ENCODE measurements at regions not wholly inside any gene's neighbourhood (a gene's known extent, or its start where the extent isn't known, plus 50 kb on each side); places are given as distances from the start of the nearest gene placed in this dataset.

DNA sequence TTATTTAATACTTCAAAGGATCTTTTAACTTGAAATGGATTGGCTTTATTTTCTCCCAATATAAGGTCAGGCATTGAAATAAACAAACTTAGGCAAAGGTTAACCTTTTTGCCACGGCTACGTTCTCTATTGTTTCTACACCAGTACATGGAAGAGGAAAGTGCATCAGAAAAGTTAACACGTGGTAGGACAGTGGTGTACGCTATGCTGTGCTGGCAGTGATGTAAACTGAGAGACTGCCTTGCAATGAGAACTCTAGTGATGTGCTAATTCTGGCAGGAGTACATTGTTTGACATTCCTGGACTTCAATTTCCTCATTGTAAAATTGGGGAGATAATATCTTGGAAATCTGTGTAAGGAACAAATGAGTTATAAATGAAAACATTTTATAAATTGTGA is 208.2 kb downstream of the TMA16 start:
- no peaks in the 10 kb centered on the region for H3K4me1 Mint-ChIP-seq
- TF ChIP-seq, protein P1, sequence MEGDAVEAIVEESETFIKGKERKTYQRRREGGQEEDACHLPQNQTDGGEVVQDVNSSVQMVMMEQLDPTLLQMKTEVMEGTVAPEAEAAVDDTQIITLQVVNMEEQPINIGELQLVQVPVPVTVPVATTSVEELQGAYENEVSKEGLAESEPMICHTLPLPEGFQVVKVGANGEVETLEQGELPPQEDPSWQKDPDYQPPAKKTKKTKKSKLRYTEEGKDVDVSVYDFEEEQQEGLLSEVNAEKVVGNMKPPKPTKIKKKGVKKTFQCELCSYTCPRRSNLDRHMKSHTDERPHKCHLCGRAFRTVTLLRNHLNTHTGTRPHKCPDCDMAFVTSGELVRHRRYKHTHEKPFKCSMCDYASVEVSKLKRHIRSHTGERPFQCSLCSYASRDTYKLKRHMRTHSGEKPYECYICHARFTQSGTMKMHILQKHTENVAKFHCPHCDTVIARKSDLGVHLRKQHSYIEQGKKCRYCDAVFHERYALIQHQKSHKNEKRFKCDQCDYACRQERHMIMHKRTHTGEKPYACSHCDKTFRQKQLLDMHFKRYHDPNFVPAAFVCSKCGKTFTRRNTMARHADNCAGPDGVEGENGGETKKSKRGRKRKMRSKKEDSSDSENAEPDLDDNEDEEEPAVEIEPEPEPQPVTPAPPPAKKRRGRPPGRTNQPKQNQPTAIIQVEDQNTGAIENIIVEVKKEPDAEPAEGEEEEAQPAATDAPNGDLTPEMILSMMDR (conservative IDR thresholded peaks at IDR 0.05), result no peak
- H3K36me3 ChIP-seq (ENCODE audit: control insufficient read depth, insufficient read depth, low read length), result no peaks in the 10 kb centered on the region
- H3K9me3 Mint-ChIP-seq, result no peaks in the 10 kb centered on the region
- H3K9me3 ChIP-seq (ENCODE audit: control insufficient read depth, low read length), result no peaks in the 10 kb centered on the region
- no peak overlapping the region for H3K4me3 ChIP-seq (ENCODE audit: low read length)
- H3K4me1 ChIP-seq (ENCODE audit: control insufficient read depth, insufficient read depth, low read length), result no peaks in the 10 kb centered on the region
- H3K9ac ChIP-seq (ENCODE audit: extremely low read depth, low read length, poor library complexity, severe bottlenecking), result no peak overlapping the region
- H3K4me3 Mint-ChIP-seq, result no peak overlapping the region
- no peak overlapping the region for H3K27ac ChIP-seq (ENCODE audit: low read depth, low read length)
- no peak for DNase-seq
- no peak overlapping the region for H3K27ac Mint-ChIP-seq
- H3K36me3 Mint-ChIP-seq (ENCODE audit: low read depth), result no peaks in the 10 kb centered on the region
- WGBS, 2 experiments (ENCODE audit: insufficient coverage in 1 of 2, insufficient read length in 1 of 2), result 69 to 92% methylated on average over 2 to 4 of the region's 4 CpGs
- H3K27me3 ChIP-seq (ENCODE audit: control insufficient read depth, insufficient read depth, low read length, poor library complexity, severe bottlenecking), result no peaks in the 10 kb centered on the region
- H3K27me3 Mint-ChIP-seq (ENCODE audit: insufficient read depth), result no peaks in the 10 kb centered on the region

DNA sequence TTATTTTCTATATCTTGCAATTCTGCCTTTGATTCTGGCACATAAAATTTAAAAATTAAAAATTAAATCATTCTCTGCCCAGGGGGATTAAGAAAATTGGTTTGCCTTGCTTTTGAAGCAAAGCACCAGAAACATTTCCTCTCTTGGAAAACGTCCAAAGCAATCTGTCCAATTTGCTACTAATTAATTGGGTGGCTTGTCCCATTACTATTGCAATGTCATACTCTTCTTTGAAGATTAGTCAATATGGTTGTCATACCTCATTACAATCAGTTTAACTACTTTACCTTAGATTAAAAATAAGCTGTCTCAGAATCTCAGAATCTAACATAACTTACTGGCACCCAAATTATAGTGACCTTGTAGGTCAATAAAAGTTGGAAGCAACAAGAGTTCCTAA is 208.8 kb downstream of the TMA16 start:
- no peak for DNase-seq
- Mint-ChIP-seq H3K27ac (no peak overlapping the region), H3K27me3 (ENCODE audit: insufficient read depth) (no peaks in the 10 kb centered on the region), H3K4me3 (no peak overlapping the region), H3K9me3 (no peaks in the 10 kb centered on the region), H3K4me1 (no peaks in the 10 kb centered on the region), H3K36me3 (ENCODE audit: low read depth) (no peaks in the 10 kb centered on the region)
- Histone ChIP-seq H3K27me3 (ENCODE audit: control insufficient read depth, insufficient read depth, low read length, poor library complexity, severe bottlenecking) (no peaks in the 10 kb centered on the region), H3K9me3 (ENCODE audit: control insufficient read depth, low read length) (no peaks in the 10 kb centered on the region), H3K4me3 (ENCODE audit: low read length) (no peak overlapping the region), H3K36me3 (ENCODE audit: control insufficient read depth, insufficient read depth, low read length) (no peaks in the 10 kb centered on the region), H3K27ac (ENCODE audit: low read depth, low read length) (no peak overlapping the region), H3K4me1 (ENCODE audit: control insufficient read depth, insufficient read depth, low read length) (no peaks in the 10 kb centered on the region), H3K9ac (ENCODE audit: extremely low read depth, low read length, poor library complexity, severe bottlenecking) (no peak overlapping the region)
- TF ChIP-seq, protein P1 (conservative IDR thresholded peaks at IDR 0.05), result no peak
- WGBS, 2 experiments (ENCODE audit: insufficient coverage in 1 of 2, insufficient read length in 1 of 2), result 89 to 100% methylated on average over 1 of the region's 1 CpG

DNA sequence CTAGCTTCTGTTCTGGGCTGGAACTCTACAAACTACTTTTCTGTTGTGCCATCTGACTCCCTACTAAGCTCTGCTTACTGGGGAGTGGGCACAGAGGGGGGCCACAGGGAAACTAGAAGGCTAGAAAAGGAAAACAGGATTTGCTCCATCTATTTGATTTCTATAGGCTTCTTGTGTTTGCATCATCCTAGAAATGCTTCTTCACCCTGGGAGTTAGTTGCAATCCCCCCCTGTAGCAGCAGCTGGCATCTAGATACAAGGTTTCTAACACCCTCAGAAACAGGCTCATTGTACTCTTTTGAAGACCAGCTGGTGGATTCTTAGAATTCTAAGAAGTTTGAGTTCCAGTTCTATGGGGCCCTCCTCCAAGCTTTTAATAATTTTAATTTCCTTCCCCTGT is 213.4 kb downstream of the TMA16 start:
- Histone ChIP-seq H3K36me3 (ENCODE audit: control insufficient read depth, insufficient read depth, low read length) (no peaks in the 10 kb centered on the region), H3K9me3 (ENCODE audit: control insufficient read depth, low read length) (no peaks in the 10 kb centered on the region), H3K4me1 (ENCODE audit: control insufficient read depth, insufficient read depth, low read length) (no peaks in the 10 kb centered on the region), H3K27me3 (ENCODE audit: control insufficient read depth, insufficient read depth, low read length, poor library complexity, severe bottlenecking) (no peaks in the 10 kb centered on the region), H3K9ac (ENCODE audit: extremely low read depth, low read length, poor library complexity, severe bottlenecking) (no peak overlapping the region), H3K4me3 (ENCODE audit: low read length) (no peak overlapping the region), H3K27ac (ENCODE audit: low read depth, low read length) (no peak overlapping the region)
- no peaks in the 10 kb centered on the region for H3K36me3 Mint-ChIP-seq (ENCODE audit: low read depth)
- no peaks in the 10 kb centered on the region for H3K27me3 Mint-ChIP-seq (ENCODE audit: insufficient read depth)
- TF ChIP-seq, protein P1 (conservative IDR thresholded peaks at IDR 0.05), result no peak
- H3K4me1 Mint-ChIP-seq, result no peaks in the 10 kb centered on the region
- H3K9me3 Mint-ChIP-seq, result no peaks in the 10 kb centered on the region
- DNase-seq, result no peak
- no peak overlapping the region for H3K27ac Mint-ChIP-seq
- H3K4me3 Mint-ChIP-seq, result no peak overlapping the region
